ENCODE measurements at regions not wholly inside any gene's neighbourhood (a gene's known extent, or its start where the extent isn't known, plus 50 kb on each side); places are given as distances from the start of the nearest gene placed in this dataset.
"Not testable (repeated sequence)": the region's sequence is repeated elsewhere in the genome, so short reads cannot be mapped to it uniquely, and the experiment has no call there.

- not testable (repeated sequence) for H3K9me3 ChIP-seq (replicated peaks; ENCODE audit: control insufficient read depth, low read depth, low read length); H3K4me1 ChIP-seq (ENCODE audit: control insufficient read depth, insufficient read depth, low read length); H3K27me3 ChIP-seq (ENCODE audit: control insufficient read depth, insufficient read depth, low read length); H3K27ac ChIP-seq (ENCODE audit: low read length); H3K4me3 ChIP-seq (ENCODE audit: low read length); DNase-seq; H3K36me3 ChIP-seq (ENCODE audit: control insufficient read depth, insufficient read depth, low read length)
- WGBS (ENCODE audit: insufficient coverage): 100% methylated on average over 1 of the region's 8 CpGs
Measured at GRCh38 chr9:106203815-106204516, 509.6 kb downstream of the TMEM38B start.

- Histone ChIP-seq H3K27ac (ENCODE audit: low read length) (no peak overlapping the region), H3K9me3 (replicated peaks; ENCODE audit: control insufficient read depth, low read depth, low read length) (no peaks in the 10 kb centered on the region), H3K4me3 (ENCODE audit: low read length) (no peak overlapping the region), H3K27me3 (ENCODE audit: control insufficient read depth, insufficient read depth, low read length) (no peaks in the 10 kb centered on the region), H3K36me3 (ENCODE audit: control insufficient read depth, insufficient read depth, low read length) (no peaks in the 10 kb centered on the region), H3K4me1 (ENCODE audit: control insufficient read depth, insufficient read depth, low read length) (no peaks in the 10 kb centered on the region)
- no peak for DNase-seq
- no CpG with 5 or more reads among the region's 1 CpG for WGBS (ENCODE audit: insufficient coverage)
Measured at GRCh38 chr9:106207298-106207697, 513.0 kb downstream of the TMEM38B start.

GRCh38 chr9:106218427-106218826, 524.1 kb downstream of the TMEM38B start:
- Histone ChIP-seq H3K4me1 (ENCODE audit: control insufficient read depth, insufficient read depth, low read length) (no peaks in the 10 kb centered on the region), H3K9me3 (replicated peaks; ENCODE audit: control insufficient read depth, low read depth, low read length) (no peaks in the 10 kb centered on the region), H3K36me3 (ENCODE audit: control insufficient read depth, insufficient read depth, low read length) (no peaks in the 10 kb centered on the region), H3K27ac (ENCODE audit: low read length) (no peak overlapping the region), H3K27me3 (ENCODE audit: control insufficient read depth, insufficient read depth, low read length) (no peaks in the 10 kb centered on the region), H3K4me3 (ENCODE audit: low read length) (no peak overlapping the region)
- DNase-seq: no peak
- no CpG with 5 or more reads among the region's 3 CpGs for WGBS (ENCODE audit: insufficient coverage)

GRCh38 chr9:106218854-106219253, 524.5 kb downstream of the TMEM38B start:
- no peak for DNase-seq
- Histone ChIP-seq H3K27ac (ENCODE audit: low read length) (no peak overlapping the region), H3K4me3 (ENCODE audit: low read length) (no peak overlapping the region), H3K9me3 (replicated peaks; ENCODE audit: control insufficient read depth, low read depth, low read length) (no peaks in the 10 kb centered on the region), H3K36me3 (ENCODE audit: control insufficient read depth, insufficient read depth, low read length) (no peaks in the 10 kb centered on the region), H3K4me1 (ENCODE audit: control insufficient read depth, insufficient read depth, low read length) (no peaks in the 10 kb centered on the region), H3K27me3 (ENCODE audit: control insufficient read depth, insufficient read depth, low read length) (no peaks in the 10 kb centered on the region)
- no CpG with 5 or more reads among the region's 3 CpGs for WGBS (ENCODE audit: insufficient coverage)

GRCh38 chr9:106220415-106220814, 526.1 kb downstream of the TMEM38B start:
- no peak overlapping the region for H3K27ac ChIP-seq (ENCODE audit: low read length)
- no peak for DNase-seq
- H3K27me3 ChIP-seq (ENCODE audit: control insufficient read depth, insufficient read depth, low read length): no peaks in the 10 kb centered on the region
- H3K36me3 ChIP-seq (ENCODE audit: control insufficient read depth, insufficient read depth, low read length): no peaks in the 10 kb centered on the region
- 96% methylated on average over 4 of the region's 5 CpGs for WGBS (ENCODE audit: insufficient coverage)
- H3K9me3 ChIP-seq (replicated peaks; ENCODE audit: control insufficient read depth, low read depth, low read length): no peaks in the 10 kb centered on the region
- no peak overlapping the region for H3K4me3 ChIP-seq (ENCODE audit: low read length)
- H3K4me1 ChIP-seq (ENCODE audit: control insufficient read depth, insufficient read depth, low read length): no peaks in the 10 kb centered on the region

- DNase-seq: peak; percentile 65
- H3K27ac ChIP-seq (ENCODE audit: low read length): no peak overlapping the region
- H3K36me3 ChIP-seq (ENCODE audit: control insufficient read depth, insufficient read depth, low read length): no peaks in the 10 kb centered on the region
- no CpG with 5 or more reads among the region's 3 CpGs for WGBS (ENCODE audit: insufficient coverage)
- H3K4me1 ChIP-seq (ENCODE audit: control insufficient read depth, insufficient read depth, low read length): no peaks in the 10 kb centered on the region
- no peak overlapping the region for H3K4me3 ChIP-seq (ENCODE audit: low read length)
- no peaks in the 10 kb centered on the region for H3K27me3 ChIP-seq (ENCODE audit: control insufficient read depth, insufficient read depth, low read length)
- no peaks in the 10 kb centered on the region for H3K9me3 ChIP-seq (replicated peaks; ENCODE audit: control insufficient read depth, low read depth, low read length)
Measured at GRCh38 chr9:106228861-106229260, 534.5 kb downstream of the TMEM38B start.

GRCh38 chr9:106233116-106233515, 538.8 kb downstream of the TMEM38B start:
- H3K27me3 ChIP-seq (ENCODE audit: control insufficient read depth, insufficient read depth, low read length): no peaks in the 10 kb centered on the region

GRCh38 chr9:106260908-106261307, 566.6 kb downstream of the TMEM38B start:
- not testable (repeated sequence) for H3K4me3 ChIP-seq (ENCODE audit: low read length); H3K9me3 ChIP-seq (replicated peaks; ENCODE audit: control insufficient read depth, low read depth, low read length); H3K27ac ChIP-seq (ENCODE audit: low read length); H3K27me3 ChIP-seq (ENCODE audit: control insufficient read depth, insufficient read depth, low read length); H3K4me1 ChIP-seq (ENCODE audit: control insufficient read depth, insufficient read depth, low read length); DNase-seq; H3K36me3 ChIP-seq (ENCODE audit: control insufficient read depth, insufficient read depth, low read length)
- 100% methylated on average over 3 of the region's 10 CpGs for WGBS (ENCODE audit: insufficient coverage)

More at GRCh38 chr9:106233116-106233515, 538.8 kb downstream of the TMEM38B start:
- Histone ChIP-seq H3K36me3 (ENCODE audit: control insufficient read depth, insufficient read depth, low read length) (no peaks in the 10 kb centered on the region), H3K4me3 (ENCODE audit: low read length) (no peak overlapping the region), H3K4me1 (ENCODE audit: control insufficient read depth, insufficient read depth, low read length) (no peaks in the 10 kb centered on the region), H3K9me3 (replicated peaks; ENCODE audit: control insufficient read depth, low read depth, low read length) (no peaks in the 10 kb centered on the region), H3K27ac (ENCODE audit: low read length) (no peak overlapping the region)
- DNase-seq: no peak

GRCh38 chr9:106277966-106278365, 583.6 kb downstream of the TMEM38B start:
- DNase-seq: no peak
- Histone ChIP-seq H3K27me3 (ENCODE audit: control insufficient read depth, insufficient read depth, low read length) (no peaks in the 10 kb centered on the region), H3K27ac (ENCODE audit: low read length) (no peak overlapping the region), H3K4me1 (ENCODE audit: control insufficient read depth, insufficient read depth, low read length) (no peaks in the 10 kb centered on the region), H3K4me3 (ENCODE audit: low read length) (no peak overlapping the region), H3K9me3 (replicated peaks; ENCODE audit: control insufficient read depth, low read depth, low read length) (no peaks in the 10 kb centered on the region), H3K36me3 (ENCODE audit: control insufficient read depth, insufficient read depth, low read length) (no peaks in the 10 kb centered on the region)
- 64% methylated on average over 3 of the region's 6 CpGs for WGBS (ENCODE audit: insufficient coverage)

- WGBS (ENCODE audit: insufficient coverage): 83% methylated on average over 4 of the region's 5 CpGs
- no peak overlapping the region for H3K4me3 ChIP-seq (ENCODE audit: low read length)
- H3K27ac ChIP-seq (ENCODE audit: low read length): no peak overlapping the region
- no peaks in the 10 kb centered on the region for H3K27me3 ChIP-seq (ENCODE audit: control insufficient read depth, insufficient read depth, low read length)
- peaks cover 3% of the 10 kb centered on the region for H3K4me1 ChIP-seq (ENCODE audit: control insufficient read depth, insufficient read depth, low read length)
- H3K36me3 ChIP-seq (ENCODE audit: control insufficient read depth, insufficient read depth, low read length): no peaks in the 10 kb centered on the region
- H3K9me3 ChIP-seq (replicated peaks; ENCODE audit: control insufficient read depth, low read depth, low read length): no peaks in the 10 kb centered on the region
- DNase-seq: peak; percentile 40
Measured at GRCh38 chr9:106283769-106284168, 579.2 kb upstream of the ZNF462 start.

GRCh38 chr9:106284296-106284695, 578.7 kb upstream of the ZNF462 start:
- no peak for DNase-seq
- H3K4me1 ChIP-seq (ENCODE audit: control insufficient read depth, insufficient read depth, low read length): peaks cover 3% of the 10 kb centered on the region
- no peaks in the 10 kb centered on the region for H3K27me3 ChIP-seq (ENCODE audit: control insufficient read depth, insufficient read depth, low read length)
- WGBS (ENCODE audit: insufficient coverage): no CpG with 5 or more reads among the region's 4 CpGs
- no peak overlapping the region for H3K27ac ChIP-seq (ENCODE audit: low read length)
- H3K4me3 ChIP-seq (ENCODE audit: low read length): no peak overlapping the region
- no peaks in the 10 kb centered on the region for H3K36me3 ChIP-seq (ENCODE audit: control insufficient read depth, insufficient read depth, low read length)
- H3K9me3 ChIP-seq (replicated peaks; ENCODE audit: control insufficient read depth, low read depth, low read length): no peaks in the 10 kb centered on the region

Data from muscle of leg (tissue), 3 donors.